HFFc6 (cell line): ENCODE measurements at regions not wholly inside any gene's neighbourhood (a gene's known extent, or its start where the extent isn't known, plus 50 kb on each side); places are given as distances from the start of the nearest gene placed in this dataset.

Source experiments
- DNase-seq: peaks from one replicate; pipeline ENCODE4 v3.0.0-alpha.2; 2018
- H3K27ac Mint-ChIP-seq: 2 replicates; pipeline ENCODE4 v1.8.0; 2020; ENCODE audit warnings: mild to moderate bottlenecking, mixed read lengths
- H3K27me3 Mint-ChIP-seq: 2 replicates; pipeline ENCODE4 v1.8.0; 2021; ENCODE audit warnings: mild to moderate bottlenecking, moderate library complexity, mixed read lengths; ENCODE audit not compliant: insufficient read depth
- H3K36me3 Mint-ChIP-seq: 2 replicates; pipeline ENCODE4 v1.8.0; 2021; ENCODE audit warnings: low read depth, mixed read lengths
- H3K4me1 Mint-ChIP-seq: 2 replicates; pipeline ENCODE4 v1.8.0; 2020; ENCODE audit warnings: low read depth, mixed read lengths
- H3K4me3 Mint-ChIP-seq: 2 replicates; pipeline ENCODE4 v1.8.0; 2020; ENCODE audit warnings: mild to moderate bottlenecking, moderate library complexity, mixed read lengths
- H3K9me3 Mint-ChIP-seq: 2 replicates; pipeline ENCODE4 v1.8.0; 2020; ENCODE audit warnings: mild to moderate bottlenecking, mixed read lengths
- CTCF ChIP-seq: fragments of 200-600 bp; sonication (generic); IDR thresholded peaks from 2 replicates; pipeline ENCODE4 v1.5.0; 2021; ENCODE audit warnings: antibody characterized with exemption, mild to moderate bottlenecking

DNA sequence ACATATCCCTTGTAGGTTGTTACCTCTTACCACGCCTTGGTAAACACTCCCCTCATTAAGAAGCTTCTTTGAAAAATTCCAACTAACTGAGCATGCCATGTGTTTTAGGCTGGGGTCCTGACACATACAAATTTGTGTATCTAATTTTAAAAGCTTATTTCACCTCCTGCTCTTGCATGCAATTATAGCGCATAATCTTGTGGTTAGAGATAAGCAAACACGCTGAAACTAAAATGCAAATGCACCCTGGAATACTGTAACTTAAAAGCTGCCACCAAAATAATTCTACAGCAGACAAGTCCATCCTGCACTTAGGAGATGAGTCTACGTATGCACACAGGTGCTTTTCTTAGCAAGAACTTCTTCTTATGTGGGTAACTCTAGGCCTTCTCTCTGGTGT, 990.2 kb downstream of the TSN start:
- no peaks in the 10 kb centered on the region for H3K4me1 Mint-ChIP-seq
- TF ChIP-seq CTCF = no peak

GRCh38 chr2:122747670-122748069, 992.2 kb downstream of the TSN start:
- H3K27ac Mint-ChIP-seq = no peak overlapping the region
- DNase-seq = no peak
- no peaks in the 10 kb centered on the region; the same call in 1 of the 2 replicates for H3K36me3 Mint-ChIP-seq
- H3K27me3 Mint-ChIP-seq = no peaks in the 10 kb centered on the region
- H3K9me3 Mint-ChIP-seq = peaks cover 24% of the 10 kb centered on the region
- H3K4me1 Mint-ChIP-seq = no peaks in the 10 kb centered on the region
- H3K4me3 Mint-ChIP-seq = no peak overlapping the region
- TF ChIP-seq CTCF = no peak

More for the DNA sequence above, 990.2 kb downstream of the TSN start:
- no peak overlapping the region for H3K4me3 Mint-ChIP-seq
- no peak for DNase-seq
- H3K27ac Mint-ChIP-seq = no peak overlapping the region
- peaks cover 17% of the 10 kb centered on the region for H3K9me3 Mint-ChIP-seq
- H3K36me3 Mint-ChIP-seq = no peaks in the 10 kb centered on the region; the same call in 1 of the 2 replicates
- H3K27me3 Mint-ChIP-seq = no peaks in the 10 kb centered on the region

GRCh38 chr2:122748552-122749011, 993.1 kb downstream of the TSN start:
- no peak for TF ChIP-seq CTCF
- peaks cover 18% of the 10 kb centered on the region for H3K9me3 Mint-ChIP-seq
- no peak overlapping the region for H3K4me3 Mint-ChIP-seq
- no peak overlapping the region for H3K27ac Mint-ChIP-seq
- no peaks in the 10 kb centered on the region for H3K4me1 Mint-ChIP-seq
- H3K27me3 Mint-ChIP-seq = no peaks in the 10 kb centered on the region
- DNase-seq = no peak
- H3K36me3 Mint-ChIP-seq = no peaks in the 10 kb centered on the region; the same call in 1 of the 2 replicates

GRCh38 chr2:122749405-122749804, 994.0 kb downstream of the TSN start:
- no peak for DNase-seq
- Mint-ChIP-seq H3K4me1 (no peaks in the 10 kb centered on the region), H3K4me3 (no peak overlapping the region), H3K27me3 (peaks cover 2% of the 10 kb centered on the region; the same call in 1 of the 2 replicates), H3K27ac (no peak overlapping the region), H3K9me3 (peaks cover 20% of the 10 kb centered on the region), H3K36me3 (no peaks in the 10 kb centered on the region; the same call in 1 of the 2 replicates)
- TF ChIP-seq CTCF = no peak

- peaks cover 27% of the 10 kb centered on the region for H3K9me3 Mint-ChIP-seq
- peaks cover 5% of the 10 kb centered on the region; the same call in 1 of the 2 replicates for H3K27me3 Mint-ChIP-seq
- no peaks in the 10 kb centered on the region for H3K4me1 Mint-ChIP-seq
- no peak for TF ChIP-seq CTCF
- no peaks in the 10 kb centered on the region; the same call in 1 of the 2 replicates for H3K36me3 Mint-ChIP-seq
- no peak overlapping the region for H3K27ac Mint-ChIP-seq
- DNase-seq = no peak
- no peak overlapping the region for H3K4me3 Mint-ChIP-seq
Measured at GRCh38 chr2:122750095-122750494, 994.6 kb downstream of the TSN start.

- H3K27ac Mint-ChIP-seq = no peak overlapping the region
- H3K27me3 Mint-ChIP-seq = peaks cover 5% of the 10 kb centered on the region
- H3K4me1 Mint-ChIP-seq = no peaks in the 10 kb centered on the region
- H3K4me3 Mint-ChIP-seq = no peak overlapping the region
- no peak for TF ChIP-seq CTCF
- no peaks in the 10 kb centered on the region; the same call in 1 of the 2 replicates for H3K36me3 Mint-ChIP-seq
- DNase-seq = no peak
- peaks cover 33% of the 10 kb centered on the region for H3K9me3 Mint-ChIP-seq
Measured at GRCh38 chr2:122750808-122751207, 995.4 kb downstream of the TSN start.
